Keratinocyte (primary cell): ENCODE measurements at regions not wholly inside any gene's neighbourhood (a gene's known extent, or its start where the extent isn't known, plus 50 kb on each side); places are given as distances from the start of the nearest gene placed in this dataset.

Source experiments
- EZH2 ChIP-seq: IDR thresholded peaks from one replicate; pipeline ENCODE4 v1.6.1; 2012; ENCODE audit warnings: inconsistent platforms, mild to moderate bottlenecking, low read length, moderate library complexity
- TF ChIP-seq, protein P1 (sequence below), 3 experiments: IDR thresholded peaks in 1 of 3; conservative IDR thresholded peaks in 1 of 3; optimal IDR thresholded peaks in 1 of 3; 2 replicates in 2 of 3; 3 replicates in 1 of 3; pipeline versions ENCODE3 to v1.5.1; 2011; ENCODE audit warnings: low read length in 3 of 3, mild to moderate bottlenecking in 3 of 3, moderate library complexity in 2 of 3, control low read depth in 1 of 3, inconsistent platforms in 1 of 3; ENCODE audit not compliant: insufficient read depth in 2 of 3; ENCODE audit errors: extremely low read depth in 1 of 3

DNA sequence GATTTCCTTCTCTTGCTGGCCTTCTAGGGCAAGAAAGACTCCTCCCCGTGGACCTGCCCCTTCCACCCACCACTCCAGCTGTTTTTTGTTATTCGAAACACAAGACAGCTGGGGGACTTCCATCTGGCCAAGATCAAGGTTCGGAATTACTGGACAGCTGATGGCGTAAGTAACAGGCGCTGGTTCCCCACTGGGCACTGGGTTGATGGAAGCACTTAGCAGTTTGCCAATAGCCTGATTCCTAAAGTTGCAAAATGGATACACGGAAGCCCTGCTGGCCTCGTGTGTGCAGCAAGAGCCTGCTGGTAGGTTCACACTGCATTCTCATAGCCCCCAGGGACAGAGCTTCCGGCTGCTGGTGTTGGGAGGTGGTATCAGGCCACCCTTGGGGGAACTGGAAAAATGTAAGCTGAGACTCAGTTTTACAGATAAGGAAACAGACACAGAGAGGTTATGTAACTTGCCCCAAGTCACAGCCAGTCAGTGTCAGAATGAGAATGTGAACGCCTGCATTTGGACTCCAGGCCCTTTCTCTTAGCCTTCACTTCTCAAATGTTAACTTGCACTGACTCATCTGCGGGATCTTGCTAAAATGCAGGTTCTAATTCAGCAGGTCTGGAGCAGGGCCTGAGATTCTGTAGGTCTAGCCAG lies 171.7 kb downstream of the KATNIP start:
- TF ChIP-seq, protein P1, sequence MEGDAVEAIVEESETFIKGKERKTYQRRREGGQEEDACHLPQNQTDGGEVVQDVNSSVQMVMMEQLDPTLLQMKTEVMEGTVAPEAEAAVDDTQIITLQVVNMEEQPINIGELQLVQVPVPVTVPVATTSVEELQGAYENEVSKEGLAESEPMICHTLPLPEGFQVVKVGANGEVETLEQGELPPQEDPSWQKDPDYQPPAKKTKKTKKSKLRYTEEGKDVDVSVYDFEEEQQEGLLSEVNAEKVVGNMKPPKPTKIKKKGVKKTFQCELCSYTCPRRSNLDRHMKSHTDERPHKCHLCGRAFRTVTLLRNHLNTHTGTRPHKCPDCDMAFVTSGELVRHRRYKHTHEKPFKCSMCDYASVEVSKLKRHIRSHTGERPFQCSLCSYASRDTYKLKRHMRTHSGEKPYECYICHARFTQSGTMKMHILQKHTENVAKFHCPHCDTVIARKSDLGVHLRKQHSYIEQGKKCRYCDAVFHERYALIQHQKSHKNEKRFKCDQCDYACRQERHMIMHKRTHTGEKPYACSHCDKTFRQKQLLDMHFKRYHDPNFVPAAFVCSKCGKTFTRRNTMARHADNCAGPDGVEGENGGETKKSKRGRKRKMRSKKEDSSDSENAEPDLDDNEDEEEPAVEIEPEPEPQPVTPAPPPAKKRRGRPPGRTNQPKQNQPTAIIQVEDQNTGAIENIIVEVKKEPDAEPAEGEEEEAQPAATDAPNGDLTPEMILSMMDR (optimal IDR thresholded peaks at IDR 0.05 in 1 of 3, IDR thresholded peaks at IDR 0.05 in 1 of 3, conservative IDR thresholded peaks at IDR 0.05 in 1 of 3; ENCODE audit: extremely low read depth in 1 of 3, insufficient read depth in 2 of 3, low read length in 3 of 3), result no peak
- no peak for TF ChIP-seq EZH2
